Body of pancreas (tissue), 4 donors: ENCODE measurements at regions not wholly inside any gene's neighbourhood (a gene's known extent, or its start where the extent isn't known, plus 50 kb on each side); places are given as distances from the start of the nearest gene placed in this dataset.

Experiments
- ATAC-seq: fragments of 150-250 bp; one replicate; pipeline ENCODE4 v1.9.1; 2016
- DNase-seq, 4 donors: peaks; one replicate each; pipeline ENCODE4 v3.0.0-alpha.2; 2019
- H3K27ac ChIP-seq, 4 donors: fragments of 200-600 bp; sonication (generic); 1 replicate in 3 of 4; 2 replicates in 1 of 4; pipeline versions ENCODE4 v1.5.1 to v1.6.1; 2016 to 2019; ENCODE audit warnings: mild to moderate bottlenecking in 1 of 4, mixed read lengths in 1 of 4, moderate library complexity in 1 of 4
- H3K27me3 ChIP-seq, 2 donors: fragments of 200-600 bp; sonication (generic); one replicate each; pipeline ENCODE4 v1.6.0; 2016; ENCODE audit warnings: mild to moderate bottlenecking in 1 of 2
- H3K36me3 ChIP-seq, 2 donors: fragments of 200-600 bp; sonication (generic); replicated peaks in 1 of 2; 2 replicates each; pipeline ENCODE4 v1.5.1; 2016; ENCODE audit warnings: low read depth in 2 of 2; ENCODE audit not compliant: insufficient read depth in 1 of 2
- H3K4me1 ChIP-seq: fragments of 200-600 bp; sonication (generic); one replicate; pipeline ENCODE4 v1.6.0; 2016
- H3K4me3 ChIP-seq, 2 donors: fragments of 200-600 bp; sonication (generic); 1 replicate in 1 of 2; 2 replicates in 1 of 2; pipeline ENCODE4 v1.5.1; 2016 to 2019
- H3K9me3 ChIP-seq, 3 donors: fragments of 200-600 bp; sonication (generic); 1 replicate in 2 of 3; 2 replicates in 1 of 3; pipeline ENCODE4 v1.5.1; 2016
- POLR2A ChIP-seq, 3 donors: fragments of 450-650 bp; IDR thresholded peaks; one replicate each; pipeline ENCODE4 v1.6.1; 2016; ENCODE audit warnings: antibody characterized with exemption in 3 of 3, mild to moderate bottlenecking in 2 of 3
- WGBS, 2 donors: methylation state at CpG; one replicate each; pipeline ENCODE4 v1.1.5; 2017; 5-methylcytosine and 5-hydroxymethylcytosine counted together
- intact Hi-C: fragments of 100-400 bp; cut with DNase I; formaldehyde crosslinking; loops from one replicate; pipeline ENCODE4 v1.15.1; 2023
- TF ChIP-seq, protein P1 (sequence below), 7 experiments: fragments of 450-650 bp in 4 of 7; fragments of 200-600 bp in 3 of 7; sonication (generic) in 3 of 7; IDR thresholded peaks; one replicate each; pipeline ENCODE4 v1.5.1; 2016 to 2019; ENCODE audit warnings: antibody characterized with exemption in 7 of 7

- WGBS, 2 donors, result 70 to 73% methylated on average over 7 of the region's 7 CpGs
- TF ChIP-seq POLR2A (IDR thresholded peaks at IDR 0.05), result no peak
- TF ChIP-seq, protein P1, sequence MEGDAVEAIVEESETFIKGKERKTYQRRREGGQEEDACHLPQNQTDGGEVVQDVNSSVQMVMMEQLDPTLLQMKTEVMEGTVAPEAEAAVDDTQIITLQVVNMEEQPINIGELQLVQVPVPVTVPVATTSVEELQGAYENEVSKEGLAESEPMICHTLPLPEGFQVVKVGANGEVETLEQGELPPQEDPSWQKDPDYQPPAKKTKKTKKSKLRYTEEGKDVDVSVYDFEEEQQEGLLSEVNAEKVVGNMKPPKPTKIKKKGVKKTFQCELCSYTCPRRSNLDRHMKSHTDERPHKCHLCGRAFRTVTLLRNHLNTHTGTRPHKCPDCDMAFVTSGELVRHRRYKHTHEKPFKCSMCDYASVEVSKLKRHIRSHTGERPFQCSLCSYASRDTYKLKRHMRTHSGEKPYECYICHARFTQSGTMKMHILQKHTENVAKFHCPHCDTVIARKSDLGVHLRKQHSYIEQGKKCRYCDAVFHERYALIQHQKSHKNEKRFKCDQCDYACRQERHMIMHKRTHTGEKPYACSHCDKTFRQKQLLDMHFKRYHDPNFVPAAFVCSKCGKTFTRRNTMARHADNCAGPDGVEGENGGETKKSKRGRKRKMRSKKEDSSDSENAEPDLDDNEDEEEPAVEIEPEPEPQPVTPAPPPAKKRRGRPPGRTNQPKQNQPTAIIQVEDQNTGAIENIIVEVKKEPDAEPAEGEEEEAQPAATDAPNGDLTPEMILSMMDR (IDR thresholded peaks at IDR 0.05), result no peak
- H3K4me1 ChIP-seq, result no peaks in the 10 kb centered on the region
- H3K4me3 ChIP-seq, result no peak overlapping the region
- no peaks in the 10 kb centered on the region for H3K9me3 ChIP-seq
- no peaks in the 10 kb centered on the region for H3K36me3 ChIP-seq
- intact Hi-C loops, result no loop called here
- DNase-seq (no peak), ATAC-seq (no peak)
- H3K27ac ChIP-seq, result no peak overlapping the region
- no peaks in the 10 kb centered on the region for H3K27me3 ChIP-seq
Observed at GRCh38 chr6:16976385-16977183, 125.3 kb upstream of the STMND1 start.

DNA sequence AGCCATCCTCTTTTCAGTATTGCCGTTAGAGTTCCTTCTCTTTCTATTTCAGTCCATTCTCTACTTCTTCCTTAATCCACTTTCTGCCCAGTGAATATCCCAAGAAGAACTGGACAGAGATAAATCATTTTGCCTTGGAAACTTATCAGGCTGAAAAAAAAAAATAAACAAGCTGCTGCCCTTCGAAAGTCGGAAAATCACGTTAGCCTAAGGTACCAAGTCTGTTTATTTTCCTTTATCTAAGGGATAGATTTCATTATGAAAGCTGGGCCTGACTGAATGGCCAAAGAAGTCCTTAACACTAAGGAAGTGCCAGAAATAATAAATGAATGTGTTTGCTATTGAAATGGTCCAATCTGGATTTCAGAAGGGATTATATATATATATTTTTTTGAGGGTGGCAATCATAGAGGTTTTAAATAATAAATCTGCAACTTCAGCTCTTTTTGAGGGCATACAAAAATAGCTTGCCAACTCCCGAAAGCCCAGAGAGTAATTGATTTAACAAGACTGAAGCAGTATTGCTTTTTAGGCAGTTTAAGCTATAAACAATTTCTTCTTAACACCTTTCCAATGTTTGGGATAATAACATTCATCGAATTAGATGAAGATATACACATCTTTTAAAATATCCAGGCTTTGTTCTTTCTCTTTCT, 127.0 kb upstream of the STMND1 start:
- Histone ChIP-seq H3K27me3 (no peaks in the 10 kb centered on the region), H3K36me3 (no peaks in the 10 kb centered on the region), H3K27ac (no peak overlapping the region), H3K9me3 (no peaks in the 10 kb centered on the region), H3K4me1 (no peaks in the 10 kb centered on the region), H3K4me3 (no peak overlapping the region)
- 38 to 44% methylated on average over 6 of the region's 6 CpGs for WGBS, 2 donors
- ATAC-seq (no peak), DNase-seq (no peak)
- TF ChIP-seq, protein P1 (IDR thresholded peaks at IDR 0.05), result no peak
- TF ChIP-seq POLR2A (IDR thresholded peaks at IDR 0.05), result no peak
- intact Hi-C loops, result no loop called here

- TF ChIP-seq POLR2A (IDR thresholded peaks at IDR 0.05), result no peak
- TF ChIP-seq, protein P1 (IDR thresholded peaks at IDR 0.05), result no peak
- ATAC-seq, result no peak
- Histone ChIP-seq H3K27me3 (no peaks in the 10 kb centered on the region), H3K27ac (no peak overlapping the region), H3K4me1 (no peaks in the 10 kb centered on the region), H3K36me3 (no peaks in the 10 kb centered on the region), H3K9me3 (no peaks in the 10 kb centered on the region), H3K4me3 (no peak overlapping the region)
- DNase-seq, result no peak
- intact Hi-C loops, result no loop called here
Observed at GRCh38 chr6:16974387-16974673, 127.5 kb upstream of the STMND1 start.

GRCh38 chr6:16973545-16974386, 128.1 kb upstream of the STMND1 start:
- H3K36me3 ChIP-seq, result no peaks in the 10 kb centered on the region
- ATAC-seq, result no peak
- intact Hi-C loops, result no loop called here

GRCh38 chr6:16973051-16973450, 128.8 kb upstream of the STMND1 start:
- no peak overlapping the region for H3K4me3 ChIP-seq
- WGBS, 2 donors, result 77 to 86% methylated on average over 5 of the region's 5 CpGs
- ATAC-seq (no peak), DNase-seq (no peak)
- intact Hi-C loops, result no loop called here
- H3K27me3 ChIP-seq, result no peaks in the 10 kb centered on the region
- H3K36me3 ChIP-seq, result no peaks in the 10 kb centered on the region
- H3K4me1 ChIP-seq, result no peaks in the 10 kb centered on the region
- TF ChIP-seq POLR2A (IDR thresholded peaks at IDR 0.05), result no peak
- TF ChIP-seq, protein P1 (IDR thresholded peaks at IDR 0.05), result no peak
- H3K9me3 ChIP-seq, result no peaks in the 10 kb centered on the region
- H3K27ac ChIP-seq, result no peak overlapping the region

More at GRCh38 chr6:16973545-16974386, 128.1 kb upstream of the STMND1 start:
- H3K9me3 ChIP-seq, result no peaks in the 10 kb centered on the region
- H3K4me3 ChIP-seq, result no peak overlapping the region
- no peaks in the 10 kb centered on the region for H3K27me3 ChIP-seq
- no peak overlapping the region for H3K27ac ChIP-seq
- WGBS, 2 donors, result 78 to 79% methylated on average over 12 of the region's 12 CpGs
- TF ChIP-seq POLR2A (IDR thresholded peaks at IDR 0.05), result no peak
- no peaks in the 10 kb centered on the region for H3K4me1 ChIP-seq
- DNase-seq, result no peak
